HCT116 (cell line): ENCODE measurements at regions not wholly inside any gene's neighbourhood (a gene's known extent, or its start where the extent isn't known, plus 50 kb on each side); places are given as distances from the start of the nearest gene placed in this dataset.

Source experiments
- EGR1 ChIP-seq: IDR thresholded peaks from 2 replicates; pipeline ENCODE4 v1.6.1; 2012; ENCODE audit warnings: low read depth
- ELF1 ChIP-seq: IDR thresholded peaks from 2 replicates; pipeline ENCODE4 v1.6.1; 2012; ENCODE audit warnings: low read depth, borderline replicate concordance
- EZH2 ChIP-seq: fragments of 200-600 bp; sonication (generic); IDR thresholded peaks from 2 replicates; pipeline ENCODE4 v1.6.1; 2017; ENCODE audit warnings: antibody characterized with exemption, mixed run types
- EZH2phosphoT487 ChIP-seq: fragments of 200-600 bp; IDR thresholded peaks from 2 replicates; pipeline ENCODE4 v1.6.1; 2018; ENCODE audit warnings: antibody characterized with exemption, borderline replicate concordance
- POLR2A ChIP-seq: IDR thresholded peaks from 2 replicates; pipeline ENCODE4 v1.7.0; 2011; ENCODE audit warnings: borderline replicate concordance; ENCODE audit not compliant: insufficient read depth, insufficient read length; ENCODE audit errors: extremely low read depth
- POLR2AphosphoS5 ChIP-seq: IDR thresholded peaks from 2 replicates; pipeline ENCODE4 v1.6.1; 2011; ENCODE audit warnings: mild to moderate bottlenecking, low read depth, low read length, moderate library complexity
- RAD21 ChIP-seq: IDR thresholded peaks from 2 replicates; pipeline ENCODE4 v1.6.1; 2012; ENCODE audit warnings: low read depth, mild to moderate bottlenecking
- SRF ChIP-seq: IDR thresholded peaks from 2 replicates; pipeline ENCODE4 v1.6.1; 2012; ENCODE audit warnings: low read depth
- TF ChIP-seq, protein P1 (sequence below), 3 experiments: fragments of 200-600 bp in 1 of 3; sonication (generic) in 1 of 3; IDR thresholded peaks in 2 of 3; conservative IDR thresholded peaks in 1 of 3; 2 replicates each; pipeline ENCODE4 v1.5.1; 2012 to 2017; ENCODE audit warnings: low read depth in 2 of 3, low read length in 2 of 3, antibody characterized with exemption in 1 of 3, borderline replicate concordance in 1 of 3, control low read depth in 1 of 3, mild to moderate bottlenecking in 1 of 3, mixed read lengths in 1 of 3, mixed run types in 1 of 3, moderate library complexity in 1 of 3; ENCODE audit not compliant: insufficient read depth in 1 of 3
- TF ChIP-seq, protein P2 (sequence below): IDR thresholded peaks from 2 replicates; pipeline ENCODE4 v1.6.1; 2012

DNA sequence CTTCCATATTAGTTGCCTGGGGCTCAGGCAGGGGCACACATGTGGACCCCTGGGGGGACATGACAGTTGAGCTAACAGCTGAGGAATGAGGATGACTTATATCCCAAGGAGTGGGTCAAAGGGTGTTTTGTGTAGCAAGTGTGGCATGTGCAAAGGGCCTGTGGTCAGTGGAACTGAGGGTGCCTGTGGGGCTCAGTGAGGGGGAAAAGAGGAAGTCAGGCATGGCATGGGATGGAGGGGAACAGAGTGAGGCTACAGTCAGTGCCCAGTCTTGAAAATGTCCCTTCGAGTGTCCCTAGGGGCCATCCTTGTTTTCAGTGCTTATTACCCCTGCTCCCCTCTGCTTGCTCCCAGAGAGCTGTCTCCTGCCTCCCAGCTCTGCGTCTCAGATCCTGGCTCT is 64.3 kb upstream of the CD99 start:
- TF ChIP-seq, protein P1, sequence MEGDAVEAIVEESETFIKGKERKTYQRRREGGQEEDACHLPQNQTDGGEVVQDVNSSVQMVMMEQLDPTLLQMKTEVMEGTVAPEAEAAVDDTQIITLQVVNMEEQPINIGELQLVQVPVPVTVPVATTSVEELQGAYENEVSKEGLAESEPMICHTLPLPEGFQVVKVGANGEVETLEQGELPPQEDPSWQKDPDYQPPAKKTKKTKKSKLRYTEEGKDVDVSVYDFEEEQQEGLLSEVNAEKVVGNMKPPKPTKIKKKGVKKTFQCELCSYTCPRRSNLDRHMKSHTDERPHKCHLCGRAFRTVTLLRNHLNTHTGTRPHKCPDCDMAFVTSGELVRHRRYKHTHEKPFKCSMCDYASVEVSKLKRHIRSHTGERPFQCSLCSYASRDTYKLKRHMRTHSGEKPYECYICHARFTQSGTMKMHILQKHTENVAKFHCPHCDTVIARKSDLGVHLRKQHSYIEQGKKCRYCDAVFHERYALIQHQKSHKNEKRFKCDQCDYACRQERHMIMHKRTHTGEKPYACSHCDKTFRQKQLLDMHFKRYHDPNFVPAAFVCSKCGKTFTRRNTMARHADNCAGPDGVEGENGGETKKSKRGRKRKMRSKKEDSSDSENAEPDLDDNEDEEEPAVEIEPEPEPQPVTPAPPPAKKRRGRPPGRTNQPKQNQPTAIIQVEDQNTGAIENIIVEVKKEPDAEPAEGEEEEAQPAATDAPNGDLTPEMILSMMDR (IDR thresholded peaks at IDR 0.05 in 2 of 3, conservative IDR thresholded peaks at IDR 0.05 in 1 of 3; ENCODE audit: borderline replicate concordance in 1 of 3, insufficient read depth in 1 of 3, low read depth in 2 of 3, low read length in 2 of 3): no peak
- no peak for TF ChIP-seq EGR1
- TF ChIP-seq EZH2: no peak
- TF ChIP-seq POLR2A: no peak
- TF ChIP-seq RAD21: no peak
- TF ChIP-seq POLR2AphosphoS5: no peak
- TF ChIP-seq, protein P2, sequence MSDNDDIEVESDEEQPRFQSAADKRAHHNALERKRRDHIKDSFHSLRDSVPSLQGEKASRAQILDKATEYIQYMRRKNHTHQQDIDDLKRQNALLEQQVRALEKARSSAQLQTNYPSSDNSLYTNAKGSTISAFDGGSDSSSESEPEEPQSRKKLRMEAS: no peak
- TF ChIP-seq ELF1: no peak
- no peak for TF ChIP-seq SRF
- no peak for TF ChIP-seq EZH2phosphoT487
